Muscle layer of colon (tissue), 2 donors: ENCODE measurements at regions not wholly inside any gene's neighbourhood (a gene's known extent, or its start where the extent isn't known, plus 50 kb on each side); places are given as distances from the start of the nearest gene placed in this dataset.
"Not testable (repeated sequence)": the region's sequence is repeated elsewhere in the genome, so short reads cannot be mapped to it uniquely, and the experiment has no call there.

Source experiments
- H3K27ac ChIP-seq: one replicate; pipeline ENCODE4 v1.7.0; 2013; ENCODE audit warnings: low read depth, mild to moderate bottlenecking, low read length, moderate library complexity
- H3K27me3 ChIP-seq, 2 donors: one replicate each; pipeline ENCODE4 v1.7.0; 2013; ENCODE audit warnings: low read length in 2 of 2, mild to moderate bottlenecking in 2 of 2; ENCODE audit not compliant: insufficient read depth in 2 of 2, control insufficient read depth in 1 of 2
- H3K36me3 ChIP-seq: one replicate; pipeline ENCODE4 v1.7.0; 2013; ENCODE audit warnings: mild to moderate bottlenecking, low read length; ENCODE audit not compliant: insufficient read depth
- H3K4me1 ChIP-seq: one replicate; pipeline ENCODE4 v1.7.0; 2013; ENCODE audit warnings: mild to moderate bottlenecking, low read length; ENCODE audit not compliant: insufficient read depth
- H3K4me3 ChIP-seq, 2 donors: one replicate each; pipeline ENCODE4 v1.7.0; 2013; ENCODE audit warnings: low read length in 2 of 2, low read depth in 1 of 2, mild to moderate bottlenecking in 1 of 2, moderate library complexity in 1 of 2
- H3K9ac ChIP-seq: one replicate; pipeline ENCODE4 v1.7.0; 2013; ENCODE audit warnings: low read length
- H3K9me3 ChIP-seq: one replicate; pipeline ENCODE4 v1.7.0; 2013; ENCODE audit warnings: mild to moderate bottlenecking, low read length
- donor health status: abdominal sarcoma.
- donor health status: Adenocarcinoma of cecum.

DNA sequence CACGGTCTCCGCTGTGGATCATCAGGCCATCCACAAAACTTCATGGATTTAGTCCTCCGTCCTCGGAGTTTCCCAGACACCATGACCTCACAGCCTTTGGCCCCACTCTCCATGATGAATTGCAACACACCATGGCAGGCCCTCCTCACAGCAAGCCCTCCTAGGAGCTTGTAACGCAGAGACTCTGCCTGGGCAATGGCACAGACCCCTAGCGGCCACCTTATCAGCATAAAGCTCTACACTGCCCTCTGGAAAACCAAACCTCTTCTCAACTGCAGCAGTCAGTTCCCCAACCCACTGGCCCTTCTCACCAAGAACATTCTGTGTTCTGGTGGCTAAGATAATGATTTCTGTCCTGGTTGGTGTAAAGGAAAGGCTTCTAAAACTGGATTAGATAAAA, 238.4 kb upstream of the USP15 start:
- Histone ChIP-seq H3K27ac (no peak overlapping the region), H3K36me3 (no peaks in the 10 kb centered on the region), H3K4me1 (no peaks in the 10 kb centered on the region), H3K27me3 (no peaks in the 10 kb centered on the region), H3K9me3 (no peaks in the 10 kb centered on the region), H3K9ac (no peak overlapping the region), H3K4me3 (no peak overlapping the region)

- Histone ChIP-seq H3K36me3 (no peaks in the 10 kb centered on the region), H3K27ac (no peak overlapping the region), H3K4me3 (no peak overlapping the region), H3K9me3 (no peaks in the 10 kb centered on the region), H3K9ac (no peak overlapping the region), H3K4me1 (no peaks in the 10 kb centered on the region), H3K27me3 (no peaks in the 10 kb centered on the region)
Measured at GRCh38 chr12:62028536-62028935, 231.7 kb upstream of the USP15 start.

DNA sequence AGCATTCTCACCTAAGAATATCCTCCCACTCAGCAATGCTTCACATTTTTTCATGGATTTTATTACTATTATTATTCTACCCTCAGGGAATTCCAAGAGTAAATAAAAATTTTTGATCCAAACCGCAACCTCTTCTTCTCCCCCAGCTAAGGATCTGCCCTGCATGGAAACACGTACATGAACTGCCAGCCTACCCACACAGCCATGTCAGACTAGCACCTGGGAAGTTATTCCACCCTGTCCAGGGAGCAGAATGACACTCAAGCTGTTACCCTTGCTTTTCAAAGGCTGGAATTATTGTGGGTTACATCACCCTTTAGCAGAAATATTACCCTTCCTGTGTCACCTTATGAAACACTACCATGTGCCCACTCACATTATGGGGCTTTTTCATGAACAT, 227.3 kb upstream of the USP15 start:
- Histone ChIP-seq H3K9me3 (no peaks in the 10 kb centered on the region), H3K4me1 (no peaks in the 10 kb centered on the region), H3K4me3 (no peak overlapping the region), H3K27me3 (no peaks in the 10 kb centered on the region), H3K36me3 (no peaks in the 10 kb centered on the region), H3K27ac (no peak overlapping the region), H3K9ac (no peak overlapping the region)

GRCh38 chr12:62044450-62045135, 215.6 kb upstream of the USP15 start:
- H3K9me3 ChIP-seq, result no peaks in the 10 kb centered on the region
- H3K27me3 ChIP-seq, result no peaks in the 10 kb centered on the region
- no peak overlapping the region for H3K9ac ChIP-seq
- H3K27ac ChIP-seq, result no peak overlapping the region
- no peaks in the 10 kb centered on the region for H3K4me1 ChIP-seq
- no peak overlapping the region for H3K4me3 ChIP-seq
- no peaks in the 10 kb centered on the region for H3K36me3 ChIP-seq

- no peaks in the 10 kb centered on the region for H3K9me3 ChIP-seq
- H3K27ac ChIP-seq, result no peak overlapping the region
- H3K36me3 ChIP-seq, result no peaks in the 10 kb centered on the region
- no peak overlapping the region for H3K9ac ChIP-seq
- H3K27me3 ChIP-seq, result no peaks in the 10 kb centered on the region
- H3K4me1 ChIP-seq, result no peaks in the 10 kb centered on the region
- H3K4me3 ChIP-seq, result no peak overlapping the region
Measured at GRCh38 chr12:62045211-62045610, 215.0 kb upstream of the USP15 start.

GRCh38 chr12:62050785-62051184, 209.4 kb upstream of the USP15 start:
- H3K27ac ChIP-seq, result no peak overlapping the region
- H3K9ac ChIP-seq, result no peak overlapping the region
- no peaks in the 10 kb centered on the region for H3K9me3 ChIP-seq
- no peaks in the 10 kb centered on the region for H3K27me3 ChIP-seq
- H3K36me3 ChIP-seq, result no peaks in the 10 kb centered on the region
- no peak overlapping the region for H3K4me3 ChIP-seq
- no peaks in the 10 kb centered on the region for H3K4me1 ChIP-seq

GRCh38 chr12:62069976-62070375, 190.2 kb upstream of the USP15 start:
- Histone ChIP-seq H3K9me3 (no peaks in the 10 kb centered on the region), H3K27me3 (no peaks in the 10 kb centered on the region), H3K27ac (no peak overlapping the region), H3K4me3 (no peak overlapping the region), H3K4me1 (no peaks in the 10 kb centered on the region), H3K36me3 (no peaks in the 10 kb centered on the region), H3K9ac (no peak overlapping the region)

GRCh38 chr12:62073236-62073635, 187.0 kb upstream of the USP15 start:
- not testable (repeated sequence) for H3K4me1 ChIP-seq, H3K36me3 ChIP-seq, H3K9me3 ChIP-seq, H3K27ac ChIP-seq, H3K27me3 ChIP-seq, H3K4me3 ChIP-seq, H3K9ac ChIP-seq

- Histone ChIP-seq H3K4me1 (no peaks in the 10 kb centered on the region), H3K27ac (no peak overlapping the region), H3K36me3 (no peaks in the 10 kb centered on the region), H3K4me3 (no peak overlapping the region), H3K27me3 (no peaks in the 10 kb centered on the region), H3K9me3 (no peaks in the 10 kb centered on the region), H3K9ac (no peak overlapping the region)
Measured at GRCh38 chr12:62075870-62076269, 184.3 kb upstream of the USP15 start.

- Histone ChIP-seq H3K9ac (no peak overlapping the region), H3K4me1 (no peaks in the 10 kb centered on the region), H3K27me3 (no peaks in the 10 kb centered on the region), H3K9me3 (no peaks in the 10 kb centered on the region), H3K27ac (no peak overlapping the region), H3K4me3 (no peak overlapping the region), H3K36me3 (no peaks in the 10 kb centered on the region)
Measured at GRCh38 chr12:62078020-62078419, 182.2 kb upstream of the USP15 start.

DNA sequence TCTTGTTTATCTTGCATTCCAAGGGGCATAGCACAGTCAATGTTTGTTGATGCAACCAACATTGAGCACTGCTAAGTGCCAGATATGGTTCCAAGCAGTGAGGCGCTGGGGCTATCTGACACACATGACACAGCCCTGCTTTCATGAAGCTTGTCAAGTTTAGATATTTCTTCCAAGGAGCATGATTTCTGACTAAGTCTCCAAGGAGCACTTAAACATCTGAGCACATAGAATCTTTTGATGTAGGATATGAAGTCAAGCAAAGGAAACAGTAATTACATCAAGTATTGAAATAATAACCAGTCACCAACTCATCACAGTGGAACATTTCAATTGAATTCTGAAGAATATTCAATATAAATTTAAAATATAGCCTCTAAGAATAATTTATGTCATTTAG, 177.8 kb upstream of the USP15 start:
- no peak overlapping the region for H3K27ac ChIP-seq
- no peaks in the 10 kb centered on the region for H3K36me3 ChIP-seq
- no peak overlapping the region for H3K4me3 ChIP-seq
- no peaks in the 10 kb centered on the region for H3K27me3 ChIP-seq
- H3K9me3 ChIP-seq, result no peaks in the 10 kb centered on the region
- no peaks in the 10 kb centered on the region for H3K4me1 ChIP-seq
- no peak overlapping the region for H3K9ac ChIP-seq

- H3K27me3 ChIP-seq, result no peaks in the 10 kb centered on the region
- H3K4me3 ChIP-seq, result no peak overlapping the region
- no peak overlapping the region for H3K27ac ChIP-seq
- H3K9me3 ChIP-seq, result no peaks in the 10 kb centered on the region
- H3K9ac ChIP-seq, result no peak overlapping the region
- H3K4me1 ChIP-seq, result no peaks in the 10 kb centered on the region
- H3K36me3 ChIP-seq, result no peaks in the 10 kb centered on the region
Measured at GRCh38 chr12:62098132-62098531, 162.1 kb upstream of the USP15 start.
